K562 (cell line): ENCODE measurements at regions not wholly inside any gene's neighbourhood (a gene's known extent, or its start where the extent isn't known, plus 50 kb on each side); places are given as distances from the start of the nearest gene placed in this dataset.
A peak's percentile ranks its signal among the peaks of the same experiment; 100 is the strongest.

Source experiments
- ATAC-seq: fragments of 200-7000 bp; cut with Tn5 transposase; 3 replicates; pipeline ENCODE4 v1.9.1; 2020; ENCODE audit warnings: moderate library complexity
- BruUV-seq: library from RNA; stranded (reverse); fragments of 400-500 nt; replicated peaks from 2 replicates; lab custom pipeline; 2021; lab: Mats Ljungman, UMichigan
- CTCF ChIA-PET: fragments of 300-600 bp; formaldehyde crosslinking; extraction: SDS; loops from one replicate; lab custom pipeline; 2021; ENCODE audit warnings: low intra/inter-chr PET ratio; lab: Yijun Ruan, JAX
- POLR2A ChIA-PET: fragments of 300-600, 350-650 bp; sonication (Branson Sonifier 250); formaldehyde crosslinking; extraction: SDS; loops from one replicate; lab custom pipeline; 2021; ENCODE audit warnings: antibody characterized with exemption, inconsistent platforms; lab: Yijun Ruan, JAX
- DNase-seq, 4 experiments: peaks; one replicate each; pipeline versions ENCODE4 v3.0.0 to v3.0.0-alpha.2; 2011 to 2018; ENCODE audit warnings: low spot score in 3 of 4, mixed read lengths in 3 of 4; ENCODE audit errors: extremely low read depth in 1 of 4
- FAIRE-seq: peaks from 2 replicates; lab custom pipeline; 2011; peaks lifted over from hg19 to GRCh38; lab: Jason Lieb, UNC
- H2AFZ ChIP-seq: 2 replicates; pipeline ENCODE4 v1.6.0; 2011; ENCODE audit warnings: low read depth, low read length, control low read depth, inconsistent platforms
- H3K27ac ChIP-seq: fragments of 200-600 bp; 3 replicates; pipeline ENCODE4 v1.8.0; 2011; ENCODE audit warnings: low read depth, mild to moderate bottlenecking, control low read depth, inconsistent platforms, low read length, moderate library complexity, mixed read lengths; ENCODE audit errors: extremely low read depth
- H3K27me3 ChIP-seq, 2 experiments: fragments of 300-600 bp in 1 of 2; 2 replicates in 1 of 2; 3 replicates in 1 of 2; pipeline versions ENCODE4 v1.6.0 to v1.8.0; 2011; ENCODE audit warnings: inconsistent platforms in 2 of 2, low read length in 2 of 2, mild to moderate bottlenecking in 1 of 2, mixed read lengths in 1 of 2, moderate library complexity in 1 of 2; ENCODE audit not compliant: control insufficient read depth in 2 of 2, insufficient read depth in 2 of 2
- H3K36me3 ChIP-seq: fragments of 300-600 bp; 3 replicates; pipeline ENCODE4 v1.8.0; 2011; ENCODE audit warnings: mild to moderate bottlenecking, low read length, inconsistent platforms; ENCODE audit not compliant: control insufficient read depth, insufficient read depth
- H3K4me1 ChIP-seq, 2 experiments: fragments of 200-600 bp in 1 of 2; replicated peaks in 1 of 2; 2 replicates in 1 of 2; 3 replicates in 1 of 2; pipeline versions ENCODE4 v1.5.1 to v1.8.0; 2011; ENCODE audit warnings: inconsistent platforms in 2 of 2, low read length in 2 of 2, mild to moderate bottlenecking in 1 of 2, mixed read lengths in 1 of 2, moderate library complexity in 1 of 2; ENCODE audit not compliant: control insufficient read depth in 2 of 2, insufficient read depth in 2 of 2
- H3K4me2 ChIP-seq: 2 replicates; pipeline ENCODE4 v1.6.1; 2011; ENCODE audit warnings: low read length, control low read depth, inconsistent platforms, mixed read lengths; ENCODE audit not compliant: insufficient read depth
- H3K4me3 ChIP-seq: fragments of 200-600 bp; sonication (generic), shearing (Covaris generic); 2 replicates; pipeline ENCODE4 v1.5.1; 2016; ENCODE audit warnings: control low read depth, inconsistent platforms
- H3K79me2 ChIP-seq: fragments of 200-600 bp; 3 replicates; pipeline ENCODE4 v1.8.0; 2011; ENCODE audit warnings: low read length, inconsistent platforms; ENCODE audit not compliant: control insufficient read depth, insufficient read depth
- H3K9ac ChIP-seq, 2 experiments: 2 replicates each; pipeline versions ENCODE4 v1.6.0 to v1.6.1; 2011; ENCODE audit warnings: low read depth in 2 of 2, low read length in 2 of 2, control low read depth in 1 of 2, inconsistent platforms in 1 of 2, mild to moderate bottlenecking in 1 of 2, mixed read lengths in 1 of 2; ENCODE audit not compliant: insufficient read depth in 1 of 2
- H3K9me1 ChIP-seq: one replicate; pipeline ENCODE4 v1.6.0; 2011; ENCODE audit warnings: inconsistent platforms, mild to moderate bottlenecking, low read length, moderate library complexity; ENCODE audit not compliant: control insufficient read depth, insufficient read depth
- H3K9me3 ChIP-seq: replicated peaks from 2 replicates; pipeline ENCODE4 v1.5.1; 2011; ENCODE audit warnings: low read depth, low read length, inconsistent platforms; ENCODE audit not compliant: control insufficient read depth, insufficient read depth
- H4K20me1 ChIP-seq: replicated peaks from 2 replicates; pipeline ENCODE4 v1.6.1; 2011; ENCODE audit warnings: low read length, inconsistent platforms, mixed read lengths; ENCODE audit not compliant: control insufficient read depth, insufficient read depth
- DPF2 ChIP-seq: fragments of 450-650 bp; IDR thresholded peaks from 2 replicates; pipeline ENCODE4 v1.6.1; 2016
- PCBP2 ChIP-seq: fragments of 200-400 bp; formaldehyde crosslinking; IDR thresholded peaks from 2 replicates; pipeline ENCODE4 v1.6.1; 2018; ENCODE audit warnings: low read length, low read depth, mild to moderate bottlenecking, moderate library complexity; ENCODE audit not compliant: poor library complexity, severe bottlenecking
- SNIP1 ChIP-seq: fragments of 450-650 bp; IDR thresholded peaks from 2 replicates; pipeline ENCODE4 v1.7.1; 2017; ENCODE audit warnings: low read depth, mild to moderate bottlenecking
- TEAD1 ChIP-seq, 2 experiments: fragments of 450-650 bp in 1 of 2; sonication (generic) in 1 of 2; formaldehyde crosslinking; IDR thresholded peaks; 2 replicates each; pipeline versions ENCODE4 v1.4.0 to v1.8.0; 2020 to 2022; ENCODE audit warnings: mild to moderate bottlenecking in 2 of 2, missing genetic modification reagents in 1 of 2
- ZBTB17 ChIP-seq: fragments of 450-650 bp; formaldehyde crosslinking; IDR thresholded peaks from 2 replicates; pipeline ENCODE4 v1.4.0; 2020; ENCODE audit warnings: mild to moderate bottlenecking
- ZNF354B ChIP-seq: fragments of 250-450 bp; sonication (Bioruptor Pico); IDR thresholded peaks from 2 replicates; pipeline ENCODE4 v1.4.0; 2020
- WGBS: fragments of 100-300 bp; shearing (Covaris generic); methylation state at CpG from one replicate; pipeline ENCODE4 v1.1.6; 2016; ENCODE audit warnings: low coverage, mixed read lengths; ENCODE audit not compliant: insufficient coverage; ENCODE audit errors: missing lambda C conversion rate; 5-methylcytosine and 5-hydroxymethylcytosine counted together
- in situ Hi-C: fragments of 300-500 bp; cut with MboI; formaldehyde crosslinking; loops from 4 replicates; pipeline ENCODE4 v1.15.0; 2018; ENCODE audit warnings: inconsistent platforms, mixed read lengths
- intact Hi-C: fragments of 100-400 bp; cut with micrococcal nuclease; formaldehyde crosslinking; loops from 2 replicates; pipeline ENCODE4 v1.14.2; 2022
- TF ChIP-seq, protein P1 (sequence below): fragments of 200-800 bp; sonication (Bioruptor generic); IDR thresholded peaks from 2 replicates; pipeline ENCODE4 v1.6.1; 2016; ENCODE audit warnings: missing genetic modification characterization, missing compliant biosample characterization

- TF ChIP-seq, protein P1, sequence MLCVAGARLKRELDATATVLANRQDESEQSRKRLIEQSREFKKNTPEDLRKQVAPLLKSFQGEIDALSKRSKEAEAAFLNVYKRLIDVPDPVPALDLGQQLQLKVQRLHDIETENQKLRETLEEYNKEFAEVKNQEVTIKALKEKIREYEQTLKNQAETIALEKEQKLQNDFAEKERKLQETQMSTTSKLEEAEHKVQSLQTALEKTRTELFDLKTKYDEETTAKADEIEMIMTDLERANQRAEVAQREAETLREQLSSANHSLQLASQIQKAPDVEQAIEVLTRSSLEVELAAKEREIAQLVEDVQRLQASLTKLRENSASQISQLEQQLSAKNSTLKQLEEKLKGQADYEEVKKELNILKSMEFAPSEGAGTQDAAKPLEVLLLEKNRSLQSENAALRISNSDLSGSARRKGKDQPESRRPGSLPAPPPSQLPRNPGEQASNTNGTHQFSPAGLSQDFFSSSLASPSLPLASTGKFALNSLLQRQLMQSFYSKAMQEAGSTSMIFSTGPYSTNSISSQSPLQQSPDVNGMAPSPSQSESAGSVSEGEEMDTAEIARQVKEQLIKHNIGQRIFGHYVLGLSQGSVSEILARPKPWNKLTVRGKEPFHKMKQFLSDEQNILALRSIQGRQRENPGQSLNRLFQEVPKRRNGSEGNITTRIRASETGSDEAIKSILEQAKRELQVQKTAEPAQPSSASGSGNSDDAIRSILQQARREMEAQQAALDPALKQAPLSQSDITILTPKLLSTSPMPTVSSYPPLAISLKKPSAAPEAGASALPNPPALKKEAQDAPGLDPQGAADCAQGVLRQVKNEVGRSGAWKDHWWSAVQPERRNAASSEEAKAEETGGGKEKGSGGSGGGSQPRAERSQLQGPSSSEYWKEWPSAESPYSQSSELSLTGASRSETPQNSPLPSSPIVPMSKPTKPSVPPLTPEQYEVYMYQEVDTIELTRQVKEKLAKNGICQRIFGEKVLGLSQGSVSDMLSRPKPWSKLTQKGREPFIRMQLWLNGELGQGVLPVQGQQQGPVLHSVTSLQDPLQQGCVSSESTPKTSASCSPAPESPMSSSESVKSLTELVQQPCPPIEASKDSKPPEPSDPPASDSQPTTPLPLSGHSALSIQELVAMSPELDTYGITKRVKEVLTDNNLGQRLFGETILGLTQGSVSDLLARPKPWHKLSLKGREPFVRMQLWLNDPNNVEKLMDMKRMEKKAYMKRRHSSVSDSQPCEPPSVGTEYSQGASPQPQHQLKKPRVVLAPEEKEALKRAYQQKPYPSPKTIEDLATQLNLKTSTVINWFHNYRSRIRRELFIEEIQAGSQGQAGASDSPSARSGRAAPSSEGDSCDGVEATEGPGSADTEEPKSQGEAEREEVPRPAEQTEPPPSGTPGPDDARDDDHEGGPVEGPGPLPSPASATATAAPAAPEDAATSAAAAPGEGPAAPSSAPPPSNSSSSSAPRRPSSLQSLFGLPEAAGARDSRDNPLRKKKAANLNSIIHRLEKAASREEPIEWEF: no peak
These were observed 1577.9 kb downstream of the PLA2G4A start (continued) for GRCh38 chr1:188406636-188407035.

- no peak overlapping the region for H3K4me3 ChIP-seq
- H4K20me1 ChIP-seq: no peaks in the 10 kb centered on the region
- no peaks in the 10 kb centered on the region for H3K27me3 ChIP-seq
- ATAC-seq (no peak), FAIRE-seq (no peak), DNase-seq (no peak)
- H3K9me3 ChIP-seq: no peaks in the 10 kb centered on the region
- H3K27ac ChIP-seq: no peak overlapping the region
- no peak overlapping the region for H3K4me2 ChIP-seq
- no TSS peak for BruUV-seq
- ChIA-PET CTCF (no interaction called here), POLR2A (no interaction called here)
- no peak overlapping the region for H2AFZ ChIP-seq
- intact Hi-C loops: no loop called here
- no CpG with 5 or more reads among the region's 1 CpG for WGBS
- no peaks in the 10 kb centered on the region for H3K36me3 ChIP-seq
- no peaks in the 10 kb centered on the region for H3K79me2 ChIP-seq
- no peaks in the 10 kb centered on the region for H3K9me1 ChIP-seq
- no peaks in the 10 kb centered on the region for H3K4me1 ChIP-seq
- no peak for TF ChIP-seq ZBTB17
- TF ChIP-seq SNIP1: no peak
- TF ChIP-seq ZNF354B: no peak
- TF ChIP-seq TEAD1 (CRISPR knock-in tag; IDR thresholded peaks at IDR 0.05): no peak
- TF ChIP-seq PCBP2: peak; percentile 93
- no peak for TF ChIP-seq DPF2
- no peak overlapping the region for H3K9ac ChIP-seq
- in situ Hi-C loops: no loop called here
These were observed 1591.4 kb downstream of the PLA2G4A start for GRCh38 chr1:188420177-188420576.
